SU-DHL-6 (cell line): ENCODE measurements at regions not wholly inside any gene's neighbourhood (a gene's known extent, or its start where the extent isn't known, plus 50 kb on each side); places are given as distances from the start of the nearest gene placed in this dataset.

ENCODE experiments used
- H2AFZ ChIP-seq: fragments of 200-600 bp; sonication (generic); 2 replicates; pipeline ENCODE4 v1.6.1; 2014; ENCODE audit warnings: low read depth, mild to moderate bottlenecking, moderate library complexity, mixed read lengths, antibody characterized with exemption, low read length; ENCODE audit not compliant: severe bottlenecking
- H3F3A ChIP-seq: fragments of 200-600 bp; shearing (Covaris generic); 2 replicates; pipeline ENCODE4 v1.6.0; 2016; ENCODE audit warnings: antibody characterized with exemption, mild to moderate bottlenecking; ENCODE audit not compliant: insufficient read depth
- H3K27ac ChIP-seq: fragments of 200-600 bp; sonication (generic); 2 replicates; pipeline ENCODE4 v1.5.1; 2016; ENCODE audit warnings: low read depth, mild to moderate bottlenecking, low read length, moderate library complexity, mixed read lengths
- H3K27me3 ChIP-seq: fragments of 200-600 bp; sonication (generic), shearing (Covaris generic); 2 replicates; pipeline ENCODE4 v1.6.0; 2014; ENCODE audit warnings: mild to moderate bottlenecking, low read length
- H3K36me3 ChIP-seq: fragments of 200-600 bp; sonication (generic); 2 replicates; pipeline ENCODE4 v1.6.1; 2014; ENCODE audit warnings: mild to moderate bottlenecking, low read length, mixed read lengths
- H3K4me2 ChIP-seq: fragments of 300-600, 200-600 bp; shearing (Covaris generic), sonication (generic); 2 replicates; pipeline ENCODE4 v1.6.0; 2014; ENCODE audit warnings: low read length, low read depth, mild to moderate bottlenecking; ENCODE audit not compliant: poor library complexity, severe bottlenecking
- H3K4me3 ChIP-seq: fragments of 200-600 bp; sonication (generic); 2 replicates; pipeline ENCODE4 v1.5.1; 2014; ENCODE audit warnings: antibody characterized with exemption, low read length, mild to moderate bottlenecking, mixed read lengths; ENCODE audit not compliant: insufficient read depth, poor library complexity, severe bottlenecking
- H3K79me2 ChIP-seq: fragments of 200-600 bp; sonication (generic); 2 replicates; pipeline ENCODE4 v1.6.1; 2014; ENCODE audit warnings: mild to moderate bottlenecking, low read length, moderate library complexity; ENCODE audit not compliant: insufficient read depth
- H3K9ac ChIP-seq: fragments of 200-600 bp; sonication (generic); 2 replicates; pipeline ENCODE4 v1.7.0; 2014; ENCODE audit warnings: mild to moderate bottlenecking, low read length
- H3K9me2 ChIP-seq: fragments of 200-600 bp; sonication (generic); replicated peaks from 2 replicates; pipeline ENCODE4 v1.6.1; 2014; ENCODE audit warnings: low read length; ENCODE audit not compliant: insufficient read depth
- H3K9me3 ChIP-seq: fragments of 200-600 bp; sonication (generic); 2 replicates; pipeline ENCODE4 v1.6.1; 2014; ENCODE audit warnings: low read length, mixed read lengths; ENCODE audit not compliant: insufficient read depth
- H4K20me1 ChIP-seq: fragments of 200-600 bp; sonication (generic); 2 replicates; pipeline ENCODE4 v1.6.1; 2014; ENCODE audit warnings: low read depth, mild to moderate bottlenecking, antibody characterized with exemption, low read length, moderate library complexity, mixed read lengths
- EZH2phosphoT487 ChIP-seq: fragments of 200-600 bp; sonication (generic), shearing (Covaris generic); conservative IDR thresholded peaks from 2 replicates; pipeline ENCODE4 v1.6.1; 2018; ENCODE audit warnings: mild to moderate bottlenecking, antibody characterized with exemption, low read length, moderate library complexity, mixed read lengths
- TF ChIP-seq, protein P1 (sequence below): fragments of 200-600 bp; sonication (generic); IDR thresholded peaks from one replicate; pipeline ENCODE4 v1.5.1; 2017; ENCODE audit warnings: antibody characterized with exemption, mild to moderate bottlenecking, low read length, moderate library complexity; ENCODE audit not compliant: insufficient read depth, poor library complexity, severe bottlenecking

DNA sequence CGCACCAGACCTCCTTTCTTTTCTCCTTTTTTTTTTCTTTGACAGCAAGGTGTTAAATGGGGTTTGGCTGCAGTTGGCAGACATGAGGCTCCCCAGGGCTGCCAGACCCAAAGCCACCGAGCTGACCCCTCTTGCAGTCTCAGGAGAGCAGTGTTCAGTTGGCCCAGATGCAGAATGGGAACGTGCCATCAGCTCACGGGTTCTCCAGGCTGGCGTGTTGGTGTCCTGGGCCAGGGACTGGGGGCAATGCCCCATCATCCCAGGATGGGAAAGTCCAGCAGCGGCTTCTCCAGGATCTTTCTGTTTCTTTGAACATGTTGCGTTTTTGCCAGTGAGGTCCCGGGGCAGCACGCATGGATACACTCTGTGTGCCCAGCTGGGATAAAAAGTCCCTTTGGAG, 114.6 kb upstream of the KCTD7 start:
- no peak overlapping the region for H3K4me3 ChIP-seq
- no peaks in the 10 kb centered on the region for H3K36me3 ChIP-seq
- no peaks in the 10 kb centered on the region for H3K79me2 ChIP-seq
- no peaks in the 10 kb centered on the region for H3F3A ChIP-seq
- H3K9ac ChIP-seq = no peak overlapping the region
- H3K9me2 ChIP-seq = no peaks in the 10 kb centered on the region
- H4K20me1 ChIP-seq = no peaks in the 10 kb centered on the region
- H3K4me2 ChIP-seq = no peak overlapping the region
- H2AFZ ChIP-seq = no peak overlapping the region
- no peaks in the 10 kb centered on the region for H3K27me3 ChIP-seq
- no peak overlapping the region for H3K27ac ChIP-seq
- no peaks in the 10 kb centered on the region for H3K9me3 ChIP-seq
- TF ChIP-seq EZH2phosphoT487 = no peak
- TF ChIP-seq, protein P1, sequence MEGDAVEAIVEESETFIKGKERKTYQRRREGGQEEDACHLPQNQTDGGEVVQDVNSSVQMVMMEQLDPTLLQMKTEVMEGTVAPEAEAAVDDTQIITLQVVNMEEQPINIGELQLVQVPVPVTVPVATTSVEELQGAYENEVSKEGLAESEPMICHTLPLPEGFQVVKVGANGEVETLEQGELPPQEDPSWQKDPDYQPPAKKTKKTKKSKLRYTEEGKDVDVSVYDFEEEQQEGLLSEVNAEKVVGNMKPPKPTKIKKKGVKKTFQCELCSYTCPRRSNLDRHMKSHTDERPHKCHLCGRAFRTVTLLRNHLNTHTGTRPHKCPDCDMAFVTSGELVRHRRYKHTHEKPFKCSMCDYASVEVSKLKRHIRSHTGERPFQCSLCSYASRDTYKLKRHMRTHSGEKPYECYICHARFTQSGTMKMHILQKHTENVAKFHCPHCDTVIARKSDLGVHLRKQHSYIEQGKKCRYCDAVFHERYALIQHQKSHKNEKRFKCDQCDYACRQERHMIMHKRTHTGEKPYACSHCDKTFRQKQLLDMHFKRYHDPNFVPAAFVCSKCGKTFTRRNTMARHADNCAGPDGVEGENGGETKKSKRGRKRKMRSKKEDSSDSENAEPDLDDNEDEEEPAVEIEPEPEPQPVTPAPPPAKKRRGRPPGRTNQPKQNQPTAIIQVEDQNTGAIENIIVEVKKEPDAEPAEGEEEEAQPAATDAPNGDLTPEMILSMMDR = no peak

DNA sequence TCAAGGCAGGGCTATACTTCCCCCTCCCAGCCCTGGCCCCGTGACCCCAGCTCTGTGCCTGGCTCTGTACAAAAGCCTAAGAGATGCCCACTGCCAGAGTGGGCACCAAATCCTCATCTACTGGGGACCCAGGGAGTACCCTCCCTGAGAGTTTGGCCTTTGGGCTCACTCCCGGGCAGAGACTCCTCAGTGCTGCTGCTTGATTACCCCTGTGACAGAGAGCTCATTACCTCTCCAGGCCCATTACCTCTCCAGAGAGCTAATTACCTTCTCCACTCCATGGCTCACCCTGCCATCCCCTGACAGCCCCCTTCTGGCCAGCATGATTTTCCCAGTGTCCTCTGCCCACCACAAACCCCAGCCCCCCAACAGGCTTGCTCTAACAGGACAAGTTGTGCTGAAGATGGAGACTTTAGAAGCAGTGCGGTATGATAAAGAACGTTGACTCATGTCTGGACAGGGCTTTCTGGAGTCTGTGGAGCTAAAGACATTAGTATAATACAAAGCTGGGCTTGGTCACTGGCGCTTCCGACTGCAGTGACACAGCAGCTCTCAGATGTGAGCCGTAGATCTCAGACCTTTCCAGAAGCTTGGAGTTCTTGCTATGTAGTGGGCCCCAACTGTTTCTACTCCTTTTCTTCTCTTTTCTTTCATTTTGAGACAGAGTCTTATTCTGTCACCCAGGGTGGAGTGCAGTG, 111.3 kb upstream of the KCTD7 start:
- TF ChIP-seq, protein P1 = no peak
- no peak for TF ChIP-seq EZH2phosphoT487

DNA sequence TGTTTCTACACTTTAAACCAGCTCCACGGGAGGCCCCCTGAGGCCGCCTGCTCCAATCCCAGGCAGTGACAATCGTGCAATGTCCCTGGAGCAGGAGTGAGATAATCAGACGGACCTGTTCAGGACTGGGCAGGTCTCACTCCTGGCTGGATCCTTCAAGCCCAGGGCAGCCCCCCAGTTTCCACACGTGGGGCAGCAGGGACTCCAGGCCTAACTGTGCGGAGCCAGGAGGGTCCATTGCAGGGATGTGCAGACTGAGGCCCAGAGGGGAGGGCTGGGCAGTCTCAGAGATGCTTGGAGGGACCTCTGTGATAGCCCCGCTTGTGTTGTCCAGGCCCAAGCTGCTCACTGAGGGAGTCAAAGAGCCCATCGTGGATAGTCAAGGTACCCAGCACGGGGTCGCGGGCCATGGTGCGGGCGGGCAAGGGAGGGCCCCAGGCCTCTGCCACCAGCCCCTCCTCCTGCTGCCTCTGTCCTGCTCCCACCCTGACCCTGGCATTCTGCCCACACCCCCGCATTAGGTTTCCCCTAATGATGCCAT, 110.5 kb upstream of the KCTD7 start:
- H3K9ac ChIP-seq = no peak overlapping the region
- no peak overlapping the region for H3K4me2 ChIP-seq
- H2AFZ ChIP-seq = no peak overlapping the region
- H4K20me1 ChIP-seq = no peaks in the 10 kb centered on the region
- H3F3A ChIP-seq = no peaks in the 10 kb centered on the region
- no peaks in the 10 kb centered on the region for H3K36me3 ChIP-seq
- H3K27ac ChIP-seq = no peak overlapping the region
- no peak for TF ChIP-seq EZH2phosphoT487
- TF ChIP-seq, protein P1 = no peak
- H3K4me3 ChIP-seq = no peak overlapping the region
- no peaks in the 10 kb centered on the region for H3K9me3 ChIP-seq
- H3K79me2 ChIP-seq = no peaks in the 10 kb centered on the region
- H3K9me2 ChIP-seq = no peaks in the 10 kb centered on the region
- H3K27me3 ChIP-seq = no peaks in the 10 kb centered on the region

More for the DNA sequence above, 111.3 kb upstream of the KCTD7 start:
- Histone ChIP-seq H3K4me2 (no peak overlapping the region), H2AFZ (no peak overlapping the region), H3K27ac (no peak overlapping the region), H4K20me1 (no peaks in the 10 kb centered on the region), H3K4me3 (no peak overlapping the region), H3K9me2 (no peaks in the 10 kb centered on the region), H3K9me3 (no peaks in the 10 kb centered on the region), H3K36me3 (no peaks in the 10 kb centered on the region), H3K27me3 (no peaks in the 10 kb centered on the region), H3K79me2 (no peaks in the 10 kb centered on the region), H3F3A (no peaks in the 10 kb centered on the region), H3K9ac (no peak overlapping the region)
